HCT116 (cell line): ENCODE measurements at regions not wholly inside any gene's neighbourhood (a gene's known extent, or its start where the extent isn't known, plus 50 kb on each side); places are given as distances from the start of the nearest gene placed in this dataset.
"Not testable (repeated sequence)": the region's sequence is repeated elsewhere in the genome, so short reads cannot be mapped to it uniquely, and the experiment has no call there.

Experiments
- CEBPB ChIP-seq: IDR thresholded peaks from 2 replicates; pipeline ENCODE4 v1.6.1; 2012; ENCODE audit warnings: low read depth
- FOSL1 ChIP-seq: IDR thresholded peaks from 2 replicates; pipeline ENCODE4 v1.6.1; 2012; ENCODE audit warnings: low read depth
- POLR2A ChIP-seq: IDR thresholded peaks from 2 replicates; pipeline ENCODE4 v1.7.0; 2011; ENCODE audit warnings: borderline replicate concordance; ENCODE audit not compliant: insufficient read depth, insufficient read length; ENCODE audit errors: extremely low read depth
- POLR2AphosphoS5 ChIP-seq: IDR thresholded peaks from 2 replicates; pipeline ENCODE4 v1.6.1; 2011; ENCODE audit warnings: mild to moderate bottlenecking, low read depth, low read length, moderate library complexity
- RAD21 ChIP-seq: IDR thresholded peaks from 2 replicates; pipeline ENCODE4 v1.6.1; 2012; ENCODE audit warnings: low read depth, mild to moderate bottlenecking
- SP1 ChIP-seq: IDR thresholded peaks from 2 replicates; pipeline ENCODE4 v1.6.1; 2012; ENCODE audit warnings: low read depth
- YY1 ChIP-seq: IDR thresholded peaks from 2 replicates; pipeline ENCODE4 v1.6.1; 2011; ENCODE audit warnings: low read length, low read depth, moderate library complexity, mild to moderate bottlenecking; ENCODE audit not compliant: insufficient replicate concordance; ENCODE audit errors: extremely low read depth
- TF ChIP-seq, protein P1 (sequence below): IDR thresholded peaks from 2 replicates; pipeline ENCODE4 v1.6.1; 2012
- TF ChIP-seq, protein P2 (sequence below), 3 experiments: fragments of 200-600 bp in 1 of 3; sonication (generic) in 1 of 3; IDR thresholded peaks in 2 of 3; conservative IDR thresholded peaks in 1 of 3; 2 replicates each; pipeline ENCODE4 v1.5.1; 2012 to 2017; ENCODE audit warnings: low read depth in 2 of 3, low read length in 2 of 3, antibody characterized with exemption in 1 of 3, borderline replicate concordance in 1 of 3, control low read depth in 1 of 3, mild to moderate bottlenecking in 1 of 3, mixed read lengths in 1 of 3, mixed run types in 1 of 3, moderate library complexity in 1 of 3; ENCODE audit not compliant: insufficient read depth in 1 of 3
- TF ChIP-seq, protein P3 (sequence below): IDR thresholded peaks from 2 replicates; pipeline ENCODE4 v1.6.1; 2011; ENCODE audit warnings: mild to moderate bottlenecking, low read length, moderate library complexity; ENCODE audit not compliant: insufficient replicate concordance; ENCODE audit errors: extremely low read depth

DNA sequence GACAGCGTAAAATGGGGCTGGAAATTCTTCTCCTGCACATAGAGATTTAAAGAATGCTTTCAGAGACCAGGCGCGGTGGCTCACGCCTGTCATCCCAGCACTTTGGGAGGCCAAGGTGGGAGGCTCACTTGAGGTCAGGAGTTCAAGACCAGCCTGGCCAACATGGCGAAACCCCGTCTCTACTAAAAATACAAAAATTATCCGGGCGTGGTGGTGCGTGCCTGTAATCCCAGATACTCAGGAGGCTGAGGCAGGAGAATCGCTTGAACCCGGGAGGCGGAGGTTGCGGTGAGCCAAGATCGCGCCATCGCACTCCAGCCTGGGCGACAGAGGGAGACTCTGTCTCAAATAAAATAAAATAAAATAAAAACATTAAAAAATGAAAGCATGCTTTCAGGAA, 107.4 kb downstream of the CRLF2 start:
- TF ChIP-seq, protein P1, sequence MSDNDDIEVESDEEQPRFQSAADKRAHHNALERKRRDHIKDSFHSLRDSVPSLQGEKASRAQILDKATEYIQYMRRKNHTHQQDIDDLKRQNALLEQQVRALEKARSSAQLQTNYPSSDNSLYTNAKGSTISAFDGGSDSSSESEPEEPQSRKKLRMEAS = not testable (repeated sequence)
- not testable (repeated sequence) for TF ChIP-seq POLR2A, RAD21, FOSL1, POLR2AphosphoS5, YY1, CEBPB, SP1
- TF ChIP-seq, protein P2, sequence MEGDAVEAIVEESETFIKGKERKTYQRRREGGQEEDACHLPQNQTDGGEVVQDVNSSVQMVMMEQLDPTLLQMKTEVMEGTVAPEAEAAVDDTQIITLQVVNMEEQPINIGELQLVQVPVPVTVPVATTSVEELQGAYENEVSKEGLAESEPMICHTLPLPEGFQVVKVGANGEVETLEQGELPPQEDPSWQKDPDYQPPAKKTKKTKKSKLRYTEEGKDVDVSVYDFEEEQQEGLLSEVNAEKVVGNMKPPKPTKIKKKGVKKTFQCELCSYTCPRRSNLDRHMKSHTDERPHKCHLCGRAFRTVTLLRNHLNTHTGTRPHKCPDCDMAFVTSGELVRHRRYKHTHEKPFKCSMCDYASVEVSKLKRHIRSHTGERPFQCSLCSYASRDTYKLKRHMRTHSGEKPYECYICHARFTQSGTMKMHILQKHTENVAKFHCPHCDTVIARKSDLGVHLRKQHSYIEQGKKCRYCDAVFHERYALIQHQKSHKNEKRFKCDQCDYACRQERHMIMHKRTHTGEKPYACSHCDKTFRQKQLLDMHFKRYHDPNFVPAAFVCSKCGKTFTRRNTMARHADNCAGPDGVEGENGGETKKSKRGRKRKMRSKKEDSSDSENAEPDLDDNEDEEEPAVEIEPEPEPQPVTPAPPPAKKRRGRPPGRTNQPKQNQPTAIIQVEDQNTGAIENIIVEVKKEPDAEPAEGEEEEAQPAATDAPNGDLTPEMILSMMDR (IDR thresholded peaks at IDR 0.05 in 2 of 3, conservative IDR thresholded peaks at IDR 0.05 in 1 of 3; ENCODE audit: borderline replicate concordance in 1 of 3, insufficient read depth in 1 of 3, low read depth in 2 of 3, low read length in 2 of 3) = not testable (repeated sequence)
- TF ChIP-seq, protein P3, sequence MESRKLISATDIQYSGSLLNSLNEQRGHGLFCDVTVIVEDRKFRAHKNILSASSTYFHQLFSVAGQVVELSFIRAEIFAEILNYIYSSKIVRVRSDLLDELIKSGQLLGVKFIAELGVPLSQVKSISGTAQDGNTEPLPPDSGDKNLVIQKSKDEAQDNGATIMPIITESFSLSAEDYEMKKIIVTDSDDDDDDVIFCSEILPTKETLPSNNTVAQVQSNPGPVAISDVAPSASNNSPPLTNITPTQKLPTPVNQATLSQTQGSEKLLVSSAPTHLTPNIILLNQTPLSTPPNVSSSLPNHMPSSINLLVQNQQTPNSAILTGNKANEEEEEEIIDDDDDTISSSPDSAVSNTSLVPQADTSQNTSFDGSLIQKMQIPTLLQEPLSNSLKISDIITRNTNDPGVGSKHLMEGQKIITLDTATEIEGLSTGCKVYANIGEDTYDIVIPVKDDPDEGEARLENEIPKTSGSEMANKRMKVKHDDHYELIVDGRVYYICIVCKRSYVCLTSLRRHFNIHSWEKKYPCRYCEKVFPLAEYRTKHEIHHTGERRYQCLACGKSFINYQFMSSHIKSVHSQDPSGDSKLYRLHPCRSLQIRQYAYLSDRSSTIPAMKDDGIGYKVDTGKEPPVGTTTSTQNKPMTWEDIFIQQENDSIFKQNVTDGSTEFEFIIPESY = not testable (repeated sequence)
